Lung (tissue), 11 donors: ENCODE measurements at regions not wholly inside any gene's neighbourhood (a gene's known extent, or its start where the extent isn't known, plus 50 kb on each side); places are given as distances from the start of the nearest gene placed in this dataset.

ENCODE experiments used
- ATAC-seq: fragments of 200-7000 bp; cut with Tn5 transposase; one replicate; pipeline ENCODE4 v1.9.1; 2020; ENCODE audit warnings: moderate number of reproducible peaks; ENCODE audit not compliant: insufficient read depth, low FRiP score
- DNase-seq, 3 donors: peaks; one replicate each; pipeline ENCODE4 v3.0.0-alpha.2; 2013 to 2017
- H3K27ac ChIP-seq, 2 donors: one replicate each; pipeline ENCODE4 v1.5.1; 2013; ENCODE audit warnings: mild to moderate bottlenecking in 2 of 2, moderate library complexity in 2 of 2, control low read depth in 1 of 2, inconsistent platforms in 1 of 2, low read depth in 1 of 2, low read length in 1 of 2
- H3K27me3 ChIP-seq, 3 donors: one replicate each; pipeline ENCODE4 v1.5.1; 2013; ENCODE audit warnings: low read length in 2 of 3; ENCODE audit not compliant: control insufficient read depth in 3 of 3, insufficient read depth in 3 of 3
- H3K36me3 ChIP-seq, 4 donors: one replicate each; pipeline ENCODE4 v1.5.1; 2013; ENCODE audit warnings: low read length in 4 of 4, mild to moderate bottlenecking in 1 of 4, moderate library complexity in 1 of 4; ENCODE audit not compliant: control insufficient read depth in 4 of 4, insufficient read depth in 4 of 4
- H3K4me1 ChIP-seq, 5 donors: one replicate each; pipeline ENCODE4 v1.5.1; 2013; ENCODE audit warnings: low read length in 5 of 5, mild to moderate bottlenecking in 2 of 5, moderate library complexity in 1 of 5; ENCODE audit not compliant: control insufficient read depth in 5 of 5, insufficient read depth in 5 of 5
- H3K4me3 ChIP-seq: one replicate; pipeline ENCODE4 v1.5.1; 2013; ENCODE audit warnings: mild to moderate bottlenecking, control low read depth, moderate library complexity
- H3K9ac ChIP-seq, 2 donors: one replicate each; pipeline ENCODE4 v1.5.1; 2013; ENCODE audit warnings: low read length in 2 of 2, control low read depth in 1 of 2; ENCODE audit not compliant: insufficient read depth in 1 of 2
- H3K9me3 ChIP-seq, 4 donors: one replicate each; pipeline ENCODE4 v1.5.1; 2013; ENCODE audit warnings: low read length in 3 of 4, mild to moderate bottlenecking in 1 of 4, moderate library complexity in 1 of 4; ENCODE audit not compliant: control insufficient read depth in 4 of 4, insufficient read depth in 3 of 4
- CTCF ChIP-seq: IDR thresholded peaks from 2 replicates; pipeline ENCODE4 v1.5.1; 2012; ENCODE audit warnings: mild to moderate bottlenecking; ENCODE audit errors: control extremely low read depth, extremely low read depth
- WGBS, 2 donors: extraction: QIAGEN DNeasy Blood & Tissue Kit; methylation state at CpG; one replicate each; pipeline ENCODE4 v1.1.7; 2013; 5-methylcytosine and 5-hydroxymethylcytosine counted together
- donor health status: control.
- donor health status: control.
- donor health status: Bipolar disorder and iron deficiency.
- donor health status: healthy.
- donor health status: DM: yes; HTN: yes; CAD: no.

GRCh38 chr6:134447883-134448387 is 130.0 kb upstream of the SGK1 start:
- no peak overlapping the region for H3K4me3 ChIP-seq
- H3K27me3 ChIP-seq: no peaks in the 10 kb centered on the region
- ATAC-seq: no peak
- no peak overlapping the region for H3K9ac ChIP-seq
- no peaks in the 10 kb centered on the region for H3K9me3 ChIP-seq
- no peak overlapping the region for H3K27ac ChIP-seq
- H3K36me3 ChIP-seq: no peaks in the 10 kb centered on the region
- DNase-seq: no peak
- no peak for TF ChIP-seq CTCF
- WGBS, 2 donors: 44 to 60% methylated on average over 3 of the region's 3 CpGs
- peaks cover 0 to 4% (median 0%) of the 10 kb centered on the region in 5 donors for H3K4me1 ChIP-seq

DNA sequence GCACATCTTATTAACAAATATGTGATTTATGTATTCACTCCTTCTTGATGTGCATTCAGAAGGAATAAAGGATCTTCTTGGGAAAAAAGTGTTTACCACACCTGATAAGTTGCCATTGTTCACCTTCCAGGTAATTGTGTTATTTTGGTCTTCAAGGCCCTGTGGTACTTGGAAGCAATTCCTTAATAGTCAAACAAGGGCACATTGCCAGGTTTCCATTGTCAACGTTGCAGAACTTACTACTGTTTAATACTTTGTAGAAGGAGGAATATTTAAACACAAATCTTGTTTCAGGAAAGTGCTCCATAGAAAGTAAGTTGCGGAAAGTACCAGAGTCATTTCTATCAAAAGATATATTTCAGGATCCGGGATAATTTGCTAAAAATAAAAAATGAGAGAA is 129.5 kb upstream of the SGK1 start:
- Histone ChIP-seq H3K4me3 (no peak overlapping the region), H3K27me3 (no peaks in the 10 kb centered on the region), H3K9me3 (no peaks in the 10 kb centered on the region), H3K4me1 (peaks cover 0 to 4% (median 0%) of the 10 kb centered on the region in 5 donors), H3K36me3 (no peaks in the 10 kb centered on the region), H3K27ac (no peak overlapping the region), H3K9ac (no peak overlapping the region)
- DNase-seq: peak in 2 of 3 donors; percentile 38 to 69
- no peak for TF ChIP-seq CTCF
- no peak for ATAC-seq
- WGBS, 2 donors: 32 to 75% methylated on average over 3 of the region's 3 CpGs

GRCh38 chr6:134446896-134447295 is 129.0 kb upstream of the SGK1 start:
- H3K4me3 ChIP-seq: no peak overlapping the region
- DNase-seq (no peak), ATAC-seq (no peak)
- H3K4me1 ChIP-seq: peaks cover 0 to 4% (median 0%) of the 10 kb centered on the region in 5 donors
- no peak overlapping the region for H3K27ac ChIP-seq
- no peak for TF ChIP-seq CTCF
- no peaks in the 10 kb centered on the region for H3K27me3 ChIP-seq
- H3K9me3 ChIP-seq: no peaks in the 10 kb centered on the region
- H3K9ac ChIP-seq: no peak overlapping the region
- H3K36me3 ChIP-seq: no peaks in the 10 kb centered on the region
- WGBS, 2 donors: 57 to 71% methylated on average over 3 of the region's 3 CpGs
